Cardiac fibroblast (primary cell): ENCODE measurements at regions not wholly inside any gene's neighbourhood (a gene's known extent, or its start where the extent isn't known, plus 50 kb on each side); places are given as distances from the start of the nearest gene placed in this dataset.

Source experiments
- DNase-seq, 2 donors: peaks; one replicate each; pipeline versions ENCODE4 v3.0.0 to v3.0.0-alpha.2; 2010; ENCODE audit warnings: low read depth in 2 of 2
- H3K4me3 ChIP-seq, 2 donors: replicated peaks in 1 of 2; 1 replicate in 1 of 2; 2 replicates in 1 of 2; pipeline ENCODE4 v1.5.1; 2011; ENCODE audit warnings: low read depth in 2 of 2, low read length in 2 of 2, mild to moderate bottlenecking in 2 of 2, moderate library complexity in 1 of 2
- TF ChIP-seq, protein P1 (sequence below): IDR thresholded peaks from one replicate; pipeline ENCODE4 v1.5.1; 2011; ENCODE audit warnings: low read depth, mild to moderate bottlenecking, low read length, inconsistent platforms

DNA sequence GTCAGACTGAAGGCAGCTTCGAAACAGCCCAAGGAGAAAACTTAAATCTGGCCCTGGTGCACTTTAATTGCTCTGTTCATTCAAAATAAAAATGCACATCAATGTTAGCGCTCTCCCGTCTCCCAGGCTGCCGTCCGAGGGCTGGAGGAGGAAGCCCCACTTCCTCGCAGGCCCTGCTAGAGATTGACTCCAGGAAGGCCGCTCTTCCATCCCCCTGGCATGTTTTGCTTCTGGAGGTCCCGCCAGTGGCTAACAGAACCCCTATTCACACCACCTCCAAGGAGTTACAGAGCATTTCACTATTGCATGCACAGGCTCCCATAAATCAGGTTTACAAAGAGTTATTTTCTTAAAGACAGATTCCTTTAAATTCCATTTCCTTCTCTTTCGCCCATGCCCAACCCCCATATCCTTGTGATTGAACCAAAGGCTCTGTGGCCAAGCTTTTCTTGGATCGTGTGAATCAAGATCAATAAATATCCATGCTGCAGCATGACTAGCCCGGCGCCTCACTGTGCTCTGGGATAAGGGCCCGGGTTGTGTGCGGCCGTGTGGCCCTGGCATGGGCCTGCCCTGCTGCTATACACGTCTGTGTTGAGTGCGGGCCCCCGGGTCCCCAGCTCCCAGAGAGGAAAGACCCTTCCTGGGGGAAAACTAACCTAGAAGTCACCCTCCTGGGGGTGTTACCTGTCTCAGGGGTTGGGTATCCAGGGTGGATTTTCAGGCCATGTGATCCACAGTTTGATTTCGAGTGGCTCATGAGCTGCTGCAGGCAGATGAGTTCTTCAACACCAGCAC lies 118.7 kb upstream of the GDF10 start:
- TF ChIP-seq, protein P1, sequence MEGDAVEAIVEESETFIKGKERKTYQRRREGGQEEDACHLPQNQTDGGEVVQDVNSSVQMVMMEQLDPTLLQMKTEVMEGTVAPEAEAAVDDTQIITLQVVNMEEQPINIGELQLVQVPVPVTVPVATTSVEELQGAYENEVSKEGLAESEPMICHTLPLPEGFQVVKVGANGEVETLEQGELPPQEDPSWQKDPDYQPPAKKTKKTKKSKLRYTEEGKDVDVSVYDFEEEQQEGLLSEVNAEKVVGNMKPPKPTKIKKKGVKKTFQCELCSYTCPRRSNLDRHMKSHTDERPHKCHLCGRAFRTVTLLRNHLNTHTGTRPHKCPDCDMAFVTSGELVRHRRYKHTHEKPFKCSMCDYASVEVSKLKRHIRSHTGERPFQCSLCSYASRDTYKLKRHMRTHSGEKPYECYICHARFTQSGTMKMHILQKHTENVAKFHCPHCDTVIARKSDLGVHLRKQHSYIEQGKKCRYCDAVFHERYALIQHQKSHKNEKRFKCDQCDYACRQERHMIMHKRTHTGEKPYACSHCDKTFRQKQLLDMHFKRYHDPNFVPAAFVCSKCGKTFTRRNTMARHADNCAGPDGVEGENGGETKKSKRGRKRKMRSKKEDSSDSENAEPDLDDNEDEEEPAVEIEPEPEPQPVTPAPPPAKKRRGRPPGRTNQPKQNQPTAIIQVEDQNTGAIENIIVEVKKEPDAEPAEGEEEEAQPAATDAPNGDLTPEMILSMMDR: no peak
- H3K4me3 ChIP-seq: no peak overlapping the region
- no peak for DNase-seq

DNA sequence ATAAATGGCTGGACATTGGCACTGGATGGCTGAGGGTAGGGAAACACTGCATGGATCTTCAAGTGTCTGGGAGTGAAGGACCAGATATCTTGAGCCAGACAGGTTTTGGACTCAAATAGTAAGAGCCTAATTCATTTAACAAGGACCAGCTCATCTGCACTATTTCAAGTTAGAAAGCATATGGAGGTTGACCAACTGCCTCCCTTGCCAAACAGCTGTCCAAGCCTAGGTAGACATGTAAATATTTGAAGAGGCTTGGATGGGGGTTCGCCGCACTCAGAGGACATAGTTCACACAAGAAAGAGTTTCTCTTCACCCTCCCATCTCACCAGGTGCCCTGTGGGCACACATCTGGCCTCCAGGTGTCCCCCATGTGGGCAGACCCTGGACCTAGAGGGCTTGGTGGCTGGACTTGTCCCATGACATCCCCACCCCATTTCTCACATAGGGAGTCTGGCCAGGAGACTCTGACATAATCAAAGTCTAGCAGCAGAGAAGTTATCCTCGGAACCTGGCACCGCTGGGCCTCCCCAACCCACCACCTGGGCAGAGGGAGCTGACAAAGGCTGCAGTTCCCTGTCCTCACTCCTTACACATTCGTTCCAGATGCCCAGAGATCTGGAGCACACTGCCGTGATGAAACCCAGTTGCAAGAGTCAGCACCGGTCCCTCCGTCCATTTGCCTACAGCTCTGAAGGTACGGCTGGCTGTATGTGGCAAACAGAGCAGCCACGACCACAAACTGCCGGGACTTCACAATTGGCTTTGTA lies 116.9 kb upstream of the GDF10 start:
- no peak overlapping the region for H3K4me3 ChIP-seq
- TF ChIP-seq, protein P1: no peak

DNA sequence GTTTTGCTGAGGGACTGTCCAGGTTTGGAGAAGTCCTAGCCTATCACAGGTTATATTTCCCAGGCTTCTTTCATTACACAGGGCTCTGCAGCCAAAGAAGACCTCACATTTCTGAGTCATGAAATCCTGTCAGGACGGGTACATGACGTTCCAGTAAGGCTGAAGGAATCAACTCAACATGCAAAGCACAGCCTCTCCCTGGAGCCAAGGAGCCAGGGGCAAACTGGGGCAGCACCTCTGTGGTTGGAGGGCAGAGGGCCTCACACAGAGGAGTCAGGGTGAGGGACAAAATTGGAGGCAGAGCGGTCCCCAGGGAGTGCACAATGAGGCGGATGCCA lies 116.3 kb upstream of the GDF10 start:
- TF ChIP-seq, protein P1: no peak
- H3K4me3 ChIP-seq: no peak overlapping the region
- peak in 1 of 2 donors; percentile 64 for DNase-seq

More for the DNA sequence above, 116.9 kb upstream of the GDF10 start:
- no peak for DNase-seq

DNA sequence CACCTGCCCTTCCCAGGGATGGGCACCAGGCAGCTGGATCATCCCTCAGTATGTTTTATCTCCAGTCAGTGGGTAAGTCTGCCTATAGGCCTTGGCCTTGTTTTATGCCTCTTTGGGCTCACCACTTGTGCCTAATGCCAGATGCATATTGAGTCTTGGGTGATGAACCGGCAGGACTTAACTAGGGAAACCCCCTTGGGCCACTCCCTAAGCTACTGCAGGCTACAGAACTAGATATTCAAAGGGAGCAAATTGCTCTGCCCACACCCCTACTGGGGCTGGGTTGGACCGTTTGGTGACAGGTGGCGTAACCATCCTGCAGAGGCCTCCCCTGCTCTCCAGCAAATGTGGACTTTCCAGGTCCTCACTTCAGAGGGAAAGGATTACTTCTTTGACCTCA lies 115.7 kb upstream of the GDF10 start:
- H3K4me3 ChIP-seq: no peak overlapping the region
- DNase-seq: no peak
- TF ChIP-seq, protein P1: no peak

DNA sequence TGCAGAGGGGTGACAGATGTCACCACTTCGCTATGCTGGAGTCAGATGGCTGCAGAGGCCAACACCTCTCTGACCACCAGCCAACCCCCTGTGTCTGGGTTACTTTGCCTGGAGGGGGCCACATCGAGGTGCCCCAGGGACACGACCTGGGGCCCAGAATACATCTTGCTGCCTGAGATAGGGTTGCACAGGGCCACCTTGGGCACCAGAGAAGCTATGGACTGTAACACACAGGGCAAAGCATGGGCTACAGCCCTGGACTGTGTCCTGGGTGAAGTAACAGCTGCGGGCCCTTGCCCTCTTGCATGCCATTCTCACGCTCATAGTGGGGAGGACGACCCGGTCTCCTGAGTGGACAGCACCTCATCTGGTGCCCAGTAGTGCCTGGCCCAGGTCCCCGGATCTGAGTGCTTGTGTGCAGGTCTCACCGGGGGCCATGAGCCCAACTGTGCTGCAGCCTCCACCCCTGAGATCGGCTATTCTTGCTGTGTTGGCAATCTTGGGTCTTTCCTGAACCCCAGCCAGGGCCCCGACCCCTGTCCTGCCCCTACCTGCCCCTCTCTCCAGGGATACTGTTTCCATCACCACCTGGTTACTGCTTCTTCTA lies 115.2 kb upstream of the GDF10 start:
- TF ChIP-seq, protein P1: no peak
- no peak overlapping the region for H3K4me3 ChIP-seq
- no peak for DNase-seq

DNA sequence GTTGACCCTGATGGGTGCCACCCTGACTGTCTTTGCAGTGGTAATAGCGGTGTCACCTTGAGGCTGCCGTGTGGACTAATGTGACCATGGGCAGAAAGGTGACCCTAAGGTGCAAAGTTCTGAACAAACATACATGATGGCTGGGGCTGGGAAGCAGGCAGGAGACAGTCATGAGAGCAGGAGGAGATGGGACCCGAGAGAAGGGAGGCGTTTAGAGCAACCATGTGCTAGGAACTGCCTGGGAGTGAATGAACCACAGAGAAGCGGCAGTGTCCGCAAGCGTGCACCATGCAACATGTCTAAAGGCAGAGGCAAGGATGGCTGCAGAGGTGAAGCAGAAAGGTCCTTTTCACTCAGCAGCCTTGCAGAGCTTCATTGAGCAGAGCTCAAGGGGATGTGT lies 113.1 kb upstream of the GDF10 start:
- DNase-seq: no peak
- no peak overlapping the region for H3K4me3 ChIP-seq
- TF ChIP-seq, protein P1: no peak
